ENCODE measurements at regions not wholly inside any gene's neighbourhood (a gene's known extent, or its start where the extent isn't known, plus 50 kb on each side); places are given as distances from the start of the nearest gene placed in this dataset.

GRCh38 chr3:26205475-26205874 is 415.6 kb downstream of the OXSM start (continued):
- TF ChIP-seq RNF2 (IDR thresholded peaks at IDR 0.05; ENCODE audit: borderline replicate concordance, low read depth, low read length, missing control alignments, poor library complexity, severe bottlenecking) = no peak
- no peak for TF ChIP-seq KDM4A (IDR thresholded peaks at IDR 0.05; ENCODE audit: low read depth, low read length, severe bottlenecking)
- TF ChIP-seq SP2 (IDR thresholded peaks at IDR 0.05; ENCODE audit: low read length) = no peak
